GM18511 (cell line): ENCODE measurements at regions not wholly inside any gene's neighbourhood (a gene's known extent, or its start where the extent isn't known, plus 50 kb on each side); places are given as distances from the start of the nearest gene placed in this dataset.

Source experiments
- ATAC-seq: cut with Tn5 transposase; IDR thresholded peaks from one replicate; pipeline ENCODE4 v1.9.1; 2021; ENCODE audit warnings: mild to moderate bottlenecking, moderate library complexity; ENCODE audit not compliant: unreplicated experiment

- no peak for ATAC-seq
Measured at GRCh38 chr7:28292834-28293526, 112.4 kb upstream of the JAZF1 start.

DNA sequence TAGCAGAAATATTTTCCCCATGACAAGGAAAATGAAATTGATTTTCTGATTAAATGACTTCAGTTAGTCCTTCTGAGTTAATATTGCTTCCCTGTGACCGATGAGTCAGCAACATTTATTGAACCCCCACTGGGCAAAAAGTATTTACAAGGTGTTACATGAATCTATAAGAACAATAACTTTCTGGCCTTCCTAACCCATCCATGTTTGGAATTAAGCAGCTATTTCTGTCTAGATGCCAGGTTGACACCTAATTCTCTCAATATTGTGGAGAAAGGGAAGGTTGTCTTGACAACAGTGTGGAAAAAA is 112.9 kb upstream of the JAZF1 start:
- ATAC-seq = no peak

GRCh38 chr7:28296571-28297483 is 115.5 kb upstream of the CREB5 start:
- no peak for ATAC-seq

GRCh38 chr7:28297801-28298459 is 114.4 kb upstream of the CREB5 start:
- ATAC-seq = peak; percentile 57

DNA sequence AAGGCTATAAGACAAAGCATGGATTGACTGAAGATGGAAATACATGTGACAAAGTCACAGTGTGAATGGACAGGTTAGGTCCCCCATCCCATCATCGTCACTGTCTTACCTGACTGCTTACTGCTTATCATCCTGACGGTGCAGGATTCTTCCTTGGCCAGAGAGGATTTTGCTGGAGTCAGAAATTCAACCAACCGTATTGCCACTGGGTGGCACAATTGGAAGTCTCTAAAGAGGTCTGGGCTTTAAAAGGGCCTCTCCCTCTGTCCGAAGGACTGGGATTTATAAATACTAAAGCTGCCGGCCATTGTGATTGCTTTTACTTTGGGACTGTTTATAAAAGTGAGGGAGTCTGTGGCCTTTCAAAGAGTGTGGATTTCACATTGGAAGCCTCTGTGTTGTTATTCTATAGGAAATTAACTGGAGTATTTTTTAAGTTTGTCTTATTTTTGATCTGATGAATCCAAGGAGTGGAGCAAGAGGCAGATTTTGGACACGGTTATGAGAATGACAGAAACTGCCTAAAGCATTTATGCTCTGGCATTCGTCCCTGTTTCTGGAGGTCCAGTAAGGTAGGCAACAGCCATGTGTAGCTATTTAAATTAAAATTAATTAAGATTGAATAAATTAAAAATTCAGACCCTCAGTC is 113.3 kb upstream of the CREB5 start:
- ATAC-seq = no peak

- ATAC-seq = no peak
Measured at GRCh38 chr7:28299556-28299955, 112.8 kb upstream of the CREB5 start.

DNA sequence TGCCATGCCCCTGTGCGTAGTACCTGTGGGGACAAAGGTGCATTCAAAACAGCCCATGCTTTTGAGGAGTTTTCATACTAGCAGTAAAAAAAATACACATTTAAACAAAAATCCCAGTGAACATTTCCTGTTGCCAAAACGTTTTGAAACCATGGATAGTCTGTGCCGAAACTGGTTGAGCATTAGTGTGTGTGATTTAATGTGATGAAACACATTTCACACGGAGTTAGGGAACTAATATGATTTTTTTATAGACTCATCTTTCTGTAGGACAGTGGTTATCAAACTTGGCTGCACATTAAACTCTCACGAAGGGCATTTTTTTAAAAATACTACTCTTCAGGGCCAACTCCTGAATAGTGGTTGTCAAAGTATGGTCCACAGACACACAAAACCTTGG is 111.8 kb upstream of the CREB5 start:
- ATAC-seq = no peak

- ATAC-seq = no peak
Measured at GRCh38 chr7:28301148-28301641, 111.1 kb upstream of the CREB5 start.

DNA sequence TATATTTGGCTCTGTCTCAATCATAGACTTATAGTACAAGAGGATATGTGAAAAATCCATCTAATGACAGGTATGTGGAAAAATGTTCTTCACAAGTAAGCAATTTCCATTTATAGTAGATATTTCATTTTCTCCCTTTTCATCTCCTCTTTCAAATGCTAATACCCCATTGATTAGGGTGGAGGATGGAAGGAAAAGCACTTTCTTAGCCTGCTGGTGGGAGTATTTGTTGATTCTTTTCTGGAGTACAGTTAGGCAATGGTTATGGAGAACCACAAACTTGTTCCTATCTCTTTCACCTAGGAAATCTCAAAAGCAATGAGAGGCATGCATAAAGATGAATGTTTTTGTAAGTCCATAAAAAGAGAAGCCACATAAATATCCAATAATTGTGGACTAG is 108.0 kb upstream of the CREB5 start:
- no peak for ATAC-seq

GRCh38 chr7:28309704-28310459 is 102.4 kb upstream of the CREB5 start:
- ATAC-seq = no peak

DNA sequence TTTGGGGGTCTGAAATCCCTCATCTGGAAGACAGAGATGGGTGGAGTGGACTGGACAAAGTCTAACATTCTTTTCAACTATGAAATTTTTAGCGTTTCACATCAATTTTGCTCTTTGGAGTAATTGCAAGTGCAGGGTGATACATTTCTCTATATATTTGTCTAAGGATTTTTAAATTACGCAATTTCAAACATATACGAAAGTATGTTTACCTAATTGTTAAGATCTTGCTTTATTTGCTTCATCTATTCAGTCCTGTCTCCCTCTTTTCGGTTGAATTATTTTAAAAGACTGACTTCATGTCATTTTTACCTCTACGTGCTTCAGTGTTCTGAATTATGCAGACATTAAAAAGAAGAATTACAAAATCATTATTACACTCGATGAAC is 101.9 kb upstream of the CREB5 start:
- no peak for ATAC-seq

DNA sequence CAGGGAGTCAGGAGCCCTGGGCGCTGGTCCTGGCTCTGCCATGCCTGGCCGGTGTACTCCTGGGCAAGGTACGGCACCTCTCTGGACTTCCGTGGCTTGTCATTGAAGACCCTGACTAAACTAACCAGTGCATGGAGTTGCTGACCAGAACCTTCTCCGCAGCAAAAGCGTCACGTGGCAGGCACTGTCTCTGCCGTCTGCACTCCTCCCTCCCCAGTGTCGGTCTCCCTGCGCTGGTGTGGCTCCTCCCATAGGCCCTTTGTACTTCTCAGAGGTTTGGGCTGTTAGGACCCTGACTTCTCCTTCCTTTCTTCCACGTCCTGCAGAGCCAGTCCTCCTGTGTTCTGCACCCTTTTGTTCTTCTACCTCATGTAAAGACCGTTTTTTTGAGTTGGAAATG is 100.6 kb upstream of the CREB5 start:
- no peak for ATAC-seq

DNA sequence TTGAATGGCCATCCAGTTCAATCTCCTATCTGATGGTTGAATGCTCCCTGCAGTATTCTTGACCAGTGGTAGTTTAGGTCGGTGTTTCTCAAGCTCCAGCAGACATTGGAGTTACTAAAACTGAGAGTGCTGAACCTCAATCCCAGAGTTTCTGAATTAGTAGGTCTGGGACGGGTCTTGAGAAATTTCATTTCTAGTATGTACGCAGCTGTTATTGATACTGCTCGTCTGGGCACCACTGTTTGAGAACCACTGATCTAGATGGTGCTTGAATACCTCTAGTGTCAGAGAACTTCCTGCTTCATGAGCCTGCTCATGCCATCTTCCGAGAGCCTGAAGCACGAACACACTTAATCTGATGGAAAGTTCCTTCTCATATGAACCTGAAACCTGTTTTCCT is 99.4 kb upstream of the CREB5 start:
- no peak for ATAC-seq

- ATAC-seq = no peak
Measured at GRCh38 chr7:28314841-28315240, 97.5 kb upstream of the CREB5 start.

GRCh38 chr7:28315565-28316410 is 96.5 kb upstream of the CREB5 start:
- ATAC-seq = no peak

DNA sequence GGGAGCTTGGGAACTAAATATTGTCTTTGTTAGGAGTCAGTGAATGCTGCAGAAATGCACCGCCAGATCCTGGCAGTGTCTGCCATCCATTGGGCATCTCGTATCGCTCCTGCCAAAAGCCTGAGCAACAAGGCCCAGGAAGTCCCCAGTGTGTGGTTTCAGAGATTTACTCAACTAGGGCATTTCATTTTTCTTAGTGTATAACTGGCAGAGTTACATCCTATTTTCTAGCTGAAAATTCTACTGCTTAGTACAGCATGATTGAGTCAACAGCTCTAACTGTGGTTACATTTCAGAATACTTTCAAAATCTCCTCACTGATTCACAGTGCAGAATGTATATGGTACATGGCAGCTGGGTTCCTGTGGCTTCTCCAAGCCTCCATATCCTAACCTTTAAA is 95.8 kb upstream of the CREB5 start:
- no peak for ATAC-seq

DNA sequence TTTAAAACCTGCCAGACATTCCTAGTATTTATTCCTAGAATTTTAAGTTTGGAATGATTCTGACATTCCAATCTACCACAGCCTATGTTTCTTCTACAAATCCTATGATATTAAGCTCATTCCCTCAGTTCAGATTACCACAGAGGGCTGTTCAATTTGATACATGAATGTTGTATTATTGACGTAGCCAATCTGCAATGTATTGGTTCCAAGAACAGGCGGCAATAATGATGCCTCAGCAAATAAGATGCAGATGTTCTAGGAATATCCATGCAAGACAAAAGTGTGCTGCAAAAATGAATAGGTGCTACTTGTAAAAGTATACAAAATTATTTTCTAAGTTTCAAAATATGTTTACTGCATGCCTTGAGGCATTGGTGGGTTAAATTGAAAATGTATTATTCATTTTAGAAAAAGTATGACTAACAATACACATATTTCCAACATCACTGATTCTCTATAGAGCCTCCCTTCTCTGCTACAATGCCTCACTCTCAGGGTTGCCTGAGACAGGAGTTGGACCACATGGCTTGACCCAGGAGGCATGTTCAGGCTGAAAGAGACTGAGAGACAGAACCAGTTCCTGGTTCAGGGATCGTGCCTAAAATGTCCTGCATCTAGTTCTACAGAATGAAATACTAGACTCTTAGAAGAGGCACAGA is 94.1 kb upstream of the CREB5 start:
- ATAC-seq = no peak

- ATAC-seq = no peak
Measured at GRCh38 chr7:28323833-28324232, 88.5 kb upstream of the CREB5 start.

DNA sequence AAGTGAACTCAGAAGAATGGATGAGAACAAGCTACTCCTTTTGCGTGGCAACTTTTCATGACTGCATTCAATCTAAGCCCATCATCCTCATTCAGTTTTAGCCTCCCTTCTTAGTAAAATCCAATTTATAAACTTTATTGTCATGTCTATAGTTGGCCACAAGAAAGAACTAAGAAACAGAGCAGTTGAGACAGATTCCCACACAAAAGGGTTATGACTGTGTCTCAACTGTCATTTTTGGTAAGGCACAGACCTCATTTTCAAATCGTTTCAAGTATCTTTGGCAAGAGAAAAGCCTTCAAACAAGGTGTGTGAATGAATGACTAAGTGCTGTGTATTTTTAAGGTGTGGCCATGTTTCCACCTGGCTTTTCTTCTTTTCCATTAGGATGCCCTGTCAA is 84.2 kb upstream of the CREB5 start:
- no peak for ATAC-seq
